Cardiac muscle cell (in vitro differentiated cells and primary cell): ENCODE measurements at regions not wholly inside any gene's neighbourhood (a gene's known extent, or its start where the extent isn't known, plus 50 kb on each side); places are given as distances from the start of the nearest gene placed in this dataset.

ENCODE experiments used
- DNase-seq, 2 donors: peaks; one replicate each; pipeline versions ENCODE4 v3.0.0 to v3.0.0-alpha.2; 2010 to 2017; ENCODE audit warnings: low read depth in 1 of 2, low spot score in 1 of 2
- H3K27ac ChIP-seq: fragments of 200-600 bp; sonication (generic); 2 replicates; pipeline ENCODE4 v1.5.1; 2016
- H3K27me3 ChIP-seq: fragments of 200-600 bp; sonication (generic); 2 replicates; pipeline ENCODE4 v1.6.0; 2016; ENCODE audit warnings: control low read depth
- H3K36me3 ChIP-seq: fragments of 200-600 bp; sonication (generic); 2 replicates; pipeline ENCODE4 v1.5.1; 2016; ENCODE audit warnings: control low read depth
- H3K4me1 ChIP-seq: fragments of 200-600 bp; sonication (generic); 2 replicates; pipeline ENCODE4 v1.8.1; 2017; ENCODE audit warnings: low read depth, mild to moderate bottlenecking, mixed run types
- H3K4me3 ChIP-seq: fragments of 200-600 bp; sonication (generic); 2 replicates; pipeline ENCODE4 v1.5.1; 2016; ENCODE audit warnings: mild to moderate bottlenecking
- H3K9me3 ChIP-seq: fragments of 200-600 bp; sonication (generic); 2 replicates; pipeline ENCODE4 v1.5.1; 2017; ENCODE audit warnings: low read depth, mild to moderate bottlenecking, control low read depth
- TF ChIP-seq, protein P1 (sequence below): IDR thresholded peaks from 2 replicates; pipeline ENCODE4 v1.5.1; 2012; ENCODE audit warnings: low read depth, mild to moderate bottlenecking, low read length

DNA sequence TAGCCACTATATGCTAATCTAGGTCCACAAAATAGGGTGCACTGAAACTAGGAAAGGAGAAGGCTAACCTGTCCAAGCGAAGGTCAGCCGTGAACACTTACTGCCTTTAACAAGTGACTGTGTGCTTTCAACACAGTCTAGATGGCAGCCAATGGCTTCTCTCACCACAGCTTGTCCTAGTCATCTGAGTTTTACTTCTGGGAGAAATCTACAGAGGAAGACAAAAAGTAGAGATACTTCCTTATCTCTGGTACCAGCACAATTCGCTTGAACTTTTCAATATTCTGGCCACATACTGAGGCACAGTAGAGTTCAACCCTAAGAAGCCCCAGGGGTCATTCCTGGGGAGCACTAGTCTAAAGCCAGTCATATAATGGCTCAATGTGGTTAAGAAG is 176.9 kb downstream of the BTG1 start:
- TF ChIP-seq, protein P1, sequence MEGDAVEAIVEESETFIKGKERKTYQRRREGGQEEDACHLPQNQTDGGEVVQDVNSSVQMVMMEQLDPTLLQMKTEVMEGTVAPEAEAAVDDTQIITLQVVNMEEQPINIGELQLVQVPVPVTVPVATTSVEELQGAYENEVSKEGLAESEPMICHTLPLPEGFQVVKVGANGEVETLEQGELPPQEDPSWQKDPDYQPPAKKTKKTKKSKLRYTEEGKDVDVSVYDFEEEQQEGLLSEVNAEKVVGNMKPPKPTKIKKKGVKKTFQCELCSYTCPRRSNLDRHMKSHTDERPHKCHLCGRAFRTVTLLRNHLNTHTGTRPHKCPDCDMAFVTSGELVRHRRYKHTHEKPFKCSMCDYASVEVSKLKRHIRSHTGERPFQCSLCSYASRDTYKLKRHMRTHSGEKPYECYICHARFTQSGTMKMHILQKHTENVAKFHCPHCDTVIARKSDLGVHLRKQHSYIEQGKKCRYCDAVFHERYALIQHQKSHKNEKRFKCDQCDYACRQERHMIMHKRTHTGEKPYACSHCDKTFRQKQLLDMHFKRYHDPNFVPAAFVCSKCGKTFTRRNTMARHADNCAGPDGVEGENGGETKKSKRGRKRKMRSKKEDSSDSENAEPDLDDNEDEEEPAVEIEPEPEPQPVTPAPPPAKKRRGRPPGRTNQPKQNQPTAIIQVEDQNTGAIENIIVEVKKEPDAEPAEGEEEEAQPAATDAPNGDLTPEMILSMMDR = no peak

DNA sequence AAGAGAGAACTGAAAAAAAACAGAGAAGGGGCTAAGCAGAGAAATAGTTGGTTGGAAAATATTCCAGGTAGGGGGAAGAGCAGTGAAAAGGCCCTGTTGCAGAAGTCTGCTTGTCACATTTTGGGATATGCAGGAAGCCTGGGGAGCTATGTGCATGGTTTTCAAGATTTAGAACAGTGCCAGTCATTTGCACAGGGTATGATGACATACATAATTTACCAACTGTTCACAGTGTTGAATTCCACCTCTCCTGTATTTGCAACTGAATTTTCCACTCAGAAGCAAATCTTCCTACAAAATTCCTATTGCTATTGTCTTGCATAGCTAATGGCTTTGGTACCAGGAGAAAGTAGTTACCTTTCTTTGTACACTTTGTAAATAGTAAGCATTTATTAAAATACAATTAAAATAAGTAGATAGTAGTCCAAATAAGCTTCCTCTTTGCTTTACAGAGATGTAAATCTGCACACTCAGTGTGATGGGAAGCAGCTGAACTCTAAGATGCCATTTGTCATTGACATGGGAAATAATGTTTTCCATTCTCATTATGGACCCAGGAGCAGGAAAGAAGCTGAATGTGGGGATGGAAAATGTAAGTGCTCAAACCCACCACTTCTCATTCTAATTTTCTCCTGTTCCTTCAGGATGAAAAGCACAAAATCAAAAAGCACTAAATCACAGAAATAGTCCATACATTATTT is 177.4 kb downstream of the BTG1 start:
- Histone ChIP-seq H3K4me1 (peaks cover 6% of the 10 kb centered on the region), H3K4me3 (no peak overlapping the region), H3K9me3 (no peaks in the 10 kb centered on the region), H3K36me3 (no peaks in the 10 kb centered on the region), H3K27ac (peak overlapping the region; percentile 34), H3K27me3 (no peaks in the 10 kb centered on the region)
- TF ChIP-seq, protein P1 = no peak
- DNase-seq = no peak

More for the DNA sequence above, 176.9 kb downstream of the BTG1 start:
- Histone ChIP-seq H3K4me3 (no peak overlapping the region), H3K27ac (peak overlapping the region; percentile 34), H3K27me3 (no peaks in the 10 kb centered on the region), H3K4me1 (peaks cover 6% of the 10 kb centered on the region), H3K9me3 (no peaks in the 10 kb centered on the region), H3K36me3 (no peaks in the 10 kb centered on the region)
- DNase-seq = peak in 1 of 2 donors; percentile 4

DNA sequence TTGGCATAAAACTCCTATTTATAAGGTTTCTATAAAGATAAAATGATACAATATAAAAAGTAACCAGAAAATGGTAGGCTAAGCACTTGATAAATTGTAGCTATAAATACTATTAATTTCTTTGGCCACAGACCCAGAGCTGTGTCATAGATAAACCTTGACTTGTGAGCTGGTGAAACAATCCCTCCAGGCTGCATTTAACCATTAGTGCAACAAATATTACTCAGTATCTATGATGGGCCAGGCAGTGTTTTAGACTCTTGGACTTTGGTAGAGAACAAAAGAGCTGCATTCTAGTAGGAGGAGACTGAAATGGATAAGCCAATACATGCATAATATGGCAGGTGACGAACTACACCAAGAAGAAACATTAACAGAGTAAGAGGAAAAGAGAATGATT is 178.1 kb downstream of the BTG1 start:
- Histone ChIP-seq H3K27ac (no peak overlapping the region), H3K4me3 (no peak overlapping the region), H3K27me3 (no peaks in the 10 kb centered on the region), H3K4me1 (peaks cover 6% of the 10 kb centered on the region), H3K36me3 (no peaks in the 10 kb centered on the region), H3K9me3 (no peaks in the 10 kb centered on the region)
- TF ChIP-seq, protein P1 = no peak
- DNase-seq = no peak

DNA sequence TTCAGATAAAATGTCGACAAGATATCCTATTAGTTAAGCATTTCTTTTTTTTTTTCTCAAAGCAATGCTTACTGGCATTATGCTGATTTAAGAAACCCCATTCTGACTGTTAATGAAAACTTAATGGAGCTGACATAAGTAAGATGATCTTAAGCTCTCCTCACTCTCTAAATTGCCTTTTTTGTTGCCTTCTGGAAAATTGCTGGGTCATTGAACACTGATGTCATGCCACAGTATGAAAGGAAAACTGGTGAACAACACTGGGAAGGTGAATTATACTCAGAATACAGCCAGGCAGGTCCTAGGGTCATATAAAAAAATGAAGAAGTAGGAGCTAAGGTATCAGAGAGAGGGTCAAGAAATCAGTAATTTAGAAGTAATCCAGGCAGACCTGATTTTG is 179.9 kb downstream of the BTG1 start:
- H3K36me3 ChIP-seq = no peaks in the 10 kb centered on the region
- no peak overlapping the region for H3K27ac ChIP-seq
- H3K4me3 ChIP-seq = no peak overlapping the region
- peaks cover 6% of the 10 kb centered on the region for H3K4me1 ChIP-seq
- TF ChIP-seq, protein P1 = no peak
- no peak for DNase-seq
- no peaks in the 10 kb centered on the region for H3K9me3 ChIP-seq
- no peaks in the 10 kb centered on the region for H3K27me3 ChIP-seq

DNA sequence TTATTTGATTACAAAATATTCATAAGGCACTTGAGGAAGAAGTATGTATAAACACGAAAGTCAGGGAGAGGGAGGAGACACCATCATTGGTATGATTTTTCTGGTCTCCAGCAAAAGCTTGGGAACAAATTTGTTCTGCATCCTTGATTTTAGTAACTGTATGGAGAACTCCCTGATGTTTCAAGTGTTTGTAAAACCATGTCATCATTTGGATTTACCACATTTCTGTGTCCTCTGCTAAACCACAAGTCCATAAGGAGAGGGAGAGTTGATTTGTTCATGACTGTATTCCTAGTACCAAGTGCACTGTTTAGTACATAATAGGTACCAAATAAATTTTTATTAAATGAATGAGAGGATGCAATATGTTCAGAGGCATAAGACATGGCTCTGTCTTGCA is 181.1 kb downstream of the BTG1 start:
- H3K9me3 ChIP-seq = no peaks in the 10 kb centered on the region
- H3K27me3 ChIP-seq = no peaks in the 10 kb centered on the region
- H3K4me1 ChIP-seq = peaks cover 6% of the 10 kb centered on the region
- TF ChIP-seq, protein P1 = no peak
- no peaks in the 10 kb centered on the region for H3K36me3 ChIP-seq
- H3K4me3 ChIP-seq = no peak overlapping the region
- no peak overlapping the region for H3K27ac ChIP-seq
- no peak for DNase-seq
